Neural cell (in vitro differentiated cells): ENCODE measurements at regions not wholly inside any gene's neighbourhood (a gene's known extent, or its start where the extent isn't known, plus 50 kb on each side); places are given as distances from the start of the nearest gene placed in this dataset.

ENCODE experiments used
- CTCF ChIP-seq: fragments of 450-650 bp; IDR thresholded peaks from 2 replicates; pipeline ENCODE4 v1.5.1; 2014; ENCODE audit warnings: antibody characterized with exemption, mild to moderate bottlenecking, moderate library complexity; ENCODE audit not compliant: poor library complexity, severe bottlenecking
- EP300 ChIP-seq: fragments of 450-650 bp; conservative IDR thresholded peaks from 2 replicates; pipeline ENCODE4 v1.6.1; 2014; ENCODE audit warnings: antibody characterized with exemption, mild to moderate bottlenecking, moderate library complexity; ENCODE audit not compliant: poor library complexity, severe bottlenecking
- RAD21 ChIP-seq: fragments of 450-650 bp; conservative IDR thresholded peaks from 2 replicates; pipeline ENCODE4 v1.6.1; 2014; ENCODE audit warnings: antibody characterized with exemption, mild to moderate bottlenecking, moderate library complexity

GRCh38 chr12:91643763-91644162 is 461.1 kb upstream of the DCN start:
- no peak for TF ChIP-seq CTCF
- no peak for TF ChIP-seq EP300
- no peak for TF ChIP-seq RAD21
